NCI-H524 treated with DMSO at 0.1 percent for 48 hours (cell line): ENCODE measurements at regions not wholly inside any gene's neighbourhood (a gene's known extent, or its start where the extent isn't known, plus 50 kb on each side); places are given as distances from the start of the nearest gene placed in this dataset.
"Not testable (repeated sequence)": the region's sequence is repeated elsewhere in the genome, so short reads cannot be mapped to it uniquely, and the experiment has no call there.

Source experiments
- DNase-seq: peaks from one replicate; lab custom pipeline; 2025; lab: John Stamatoyannopoulos, UW

DNA sequence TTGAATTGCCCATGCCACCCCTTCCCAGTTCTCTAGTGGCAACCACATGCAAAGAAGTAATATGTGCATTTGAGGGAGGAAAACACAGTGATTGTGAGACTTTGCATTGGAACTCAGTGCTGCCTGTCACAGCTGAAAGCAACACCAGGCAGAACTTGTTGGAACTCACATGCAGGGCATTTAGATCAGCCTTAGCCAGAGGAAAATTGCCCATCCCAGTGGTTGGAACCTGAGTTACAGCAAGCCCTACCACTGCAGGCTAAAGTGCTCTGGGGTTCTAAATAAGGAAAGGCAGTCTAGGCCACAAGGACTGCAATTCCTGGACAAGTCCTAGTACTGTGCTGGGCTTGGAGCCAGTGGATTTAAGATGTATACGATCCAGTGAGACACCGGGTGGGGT lies 245.3 kb upstream of the UFL1 start:
- no peak for DNase-seq

DNA sequence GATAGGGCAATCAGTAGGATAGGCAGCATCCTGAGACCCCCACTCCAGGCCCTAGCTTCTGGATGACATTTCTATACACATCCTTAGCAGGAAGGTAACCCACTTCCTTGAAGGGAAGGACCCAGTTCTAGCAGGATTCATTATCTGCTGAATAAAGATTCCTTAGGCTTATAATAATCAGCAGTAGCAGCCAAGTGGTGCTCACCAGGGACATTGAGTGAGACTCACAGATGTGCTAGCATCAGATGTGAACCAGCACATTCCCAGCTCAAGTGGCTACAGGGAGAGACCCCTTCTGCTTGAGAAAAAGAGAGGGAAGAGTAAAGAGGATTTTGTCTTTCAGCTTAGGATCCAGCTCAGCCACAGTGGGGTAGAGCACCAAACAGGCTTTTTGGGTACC lies 244.8 kb upstream of the UFL1 start:
- DNase-seq: peak; percentile 38

DNA sequence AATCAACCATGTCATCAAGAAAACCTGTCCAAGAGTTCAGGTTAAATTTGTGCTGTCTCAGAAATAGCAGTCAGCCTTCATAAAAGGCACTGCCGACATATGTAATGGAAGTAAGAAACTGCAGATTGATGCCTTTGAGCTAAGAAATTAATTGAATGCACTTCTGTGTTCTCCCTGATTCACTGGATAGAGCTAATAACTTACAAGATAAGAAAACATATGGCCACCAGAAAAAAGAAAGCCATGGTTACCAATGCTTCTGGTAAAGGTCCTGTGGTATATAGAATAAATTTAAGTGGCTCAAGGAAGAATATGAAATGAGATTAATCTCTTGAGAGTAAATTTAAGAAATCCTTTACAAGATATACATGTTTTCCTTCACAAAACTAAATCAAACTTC lies 242.5 kb upstream of the UFL1 start:
- no peak for DNase-seq

DNA sequence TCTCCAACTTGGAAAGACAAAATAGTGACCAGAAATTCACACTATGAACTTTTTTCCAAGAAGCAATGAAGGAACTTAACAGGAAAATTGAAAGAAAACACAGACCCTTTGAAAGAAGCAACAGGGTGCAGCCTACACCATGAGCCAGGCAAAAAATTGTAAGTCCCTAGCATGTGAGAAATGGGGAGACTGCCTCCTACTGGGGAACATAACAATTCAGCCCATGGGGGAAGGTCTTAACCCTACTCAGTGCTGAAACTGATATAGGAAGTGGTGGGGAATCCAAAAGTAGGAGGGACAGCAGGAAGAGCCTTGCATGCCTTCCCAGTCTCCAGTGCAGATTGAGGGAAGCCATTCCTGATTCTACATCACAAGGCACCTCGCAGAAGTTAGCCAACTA lies 235.1 kb upstream of the UFL1 start:
- no peak for DNase-seq

DNA sequence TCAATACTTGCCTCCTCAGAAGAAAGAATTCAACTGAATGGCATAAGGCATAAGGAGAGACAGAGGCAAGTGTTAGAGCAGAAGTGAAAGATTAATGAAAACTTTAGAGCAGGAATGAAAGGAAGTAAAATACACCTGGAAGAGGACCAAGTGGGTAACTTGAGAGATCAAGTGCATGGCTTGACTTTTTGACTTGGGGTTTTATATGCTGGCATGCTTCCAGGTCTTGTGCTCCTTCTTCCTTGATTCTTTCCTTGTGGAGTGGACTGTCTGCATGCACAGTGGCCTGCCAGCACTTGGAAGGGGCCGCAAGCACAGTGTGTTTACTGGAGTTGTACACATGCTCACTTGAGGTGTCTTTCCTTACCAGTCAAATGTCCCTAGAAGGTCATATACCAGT lies 222.1 kb upstream of the UFL1 start:
- DNase-seq: no peak

DNA sequence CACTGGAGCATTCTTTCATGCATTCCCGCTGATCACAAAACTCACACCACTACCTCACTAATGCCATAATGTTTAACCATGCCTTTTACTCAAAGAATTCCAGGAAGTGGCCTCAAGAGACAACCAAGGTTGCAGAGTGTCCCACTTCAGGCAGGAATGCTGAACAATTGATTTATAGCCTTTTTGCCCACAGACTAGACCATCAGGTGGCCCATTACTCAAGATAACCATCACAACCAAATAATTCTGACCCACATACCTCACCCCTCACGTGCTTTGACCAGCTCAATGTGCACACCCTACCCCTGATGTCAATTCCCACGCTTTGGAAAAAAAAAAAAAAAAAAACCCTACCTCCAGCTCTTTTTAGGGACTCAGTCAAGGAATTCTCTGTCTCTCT lies 220.6 kb upstream of the UFL1 start:
- no peak for DNase-seq

DNA sequence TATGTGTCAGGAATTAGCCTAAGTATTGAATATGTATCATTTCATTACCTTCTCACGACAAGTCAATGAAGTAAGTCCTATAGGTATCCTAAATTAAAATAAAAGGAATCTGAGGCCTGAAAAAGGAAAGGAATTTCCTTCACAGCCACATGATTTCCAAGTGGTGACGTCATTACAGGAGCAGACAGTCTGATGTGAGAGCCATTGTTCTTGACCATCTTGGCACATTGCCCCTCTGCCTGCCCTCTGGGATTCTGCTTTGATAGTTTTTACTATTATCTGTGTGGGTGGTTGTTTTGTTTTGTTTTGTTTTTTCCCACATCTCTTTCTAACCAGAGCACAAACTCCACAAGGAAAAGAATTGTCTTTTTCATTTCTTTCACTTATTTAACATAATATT lies 219.8 kb upstream of the UFL1 start:
- no peak for DNase-seq

DNA sequence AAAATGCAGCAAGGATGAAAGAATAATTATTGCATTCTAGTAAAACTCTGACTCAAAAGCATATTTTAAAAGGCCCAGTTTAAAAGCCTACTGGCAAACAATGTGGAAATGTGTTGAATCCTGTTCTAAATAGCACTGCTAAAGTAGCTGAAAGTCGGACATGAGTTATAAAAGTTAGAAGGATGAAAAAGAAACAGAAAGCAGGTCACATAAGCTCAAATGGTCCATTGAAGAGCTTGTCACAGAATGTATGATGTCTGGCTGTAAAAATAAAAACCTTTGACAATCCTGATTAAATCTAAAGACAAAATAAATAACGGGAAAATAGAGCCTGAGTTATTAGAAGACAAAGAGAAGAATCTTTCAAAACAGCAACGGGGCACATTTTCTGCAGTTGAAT lies 218.6 kb upstream of the UFL1 start:
- no peak for DNase-seq

DNA sequence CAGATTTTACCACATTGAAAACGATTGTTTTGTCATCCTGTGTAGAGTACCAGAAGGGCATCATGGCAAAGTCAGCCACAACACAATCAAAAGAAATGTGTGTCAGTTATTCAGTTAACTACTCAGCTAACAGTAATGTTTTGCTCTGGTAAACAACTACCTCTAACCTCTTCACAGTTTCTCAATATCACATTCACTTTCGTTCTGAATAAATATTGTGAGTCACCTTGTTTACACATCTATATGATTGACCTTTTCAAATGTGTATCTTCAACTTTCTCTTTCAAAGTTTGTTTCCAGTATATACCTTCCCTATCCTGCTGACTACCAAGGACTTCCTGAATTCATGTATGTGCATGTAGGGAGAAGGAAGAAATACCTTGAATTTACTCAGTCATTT lies 216.6 kb upstream of the UFL1 start:
- DNase-seq: no peak

DNA sequence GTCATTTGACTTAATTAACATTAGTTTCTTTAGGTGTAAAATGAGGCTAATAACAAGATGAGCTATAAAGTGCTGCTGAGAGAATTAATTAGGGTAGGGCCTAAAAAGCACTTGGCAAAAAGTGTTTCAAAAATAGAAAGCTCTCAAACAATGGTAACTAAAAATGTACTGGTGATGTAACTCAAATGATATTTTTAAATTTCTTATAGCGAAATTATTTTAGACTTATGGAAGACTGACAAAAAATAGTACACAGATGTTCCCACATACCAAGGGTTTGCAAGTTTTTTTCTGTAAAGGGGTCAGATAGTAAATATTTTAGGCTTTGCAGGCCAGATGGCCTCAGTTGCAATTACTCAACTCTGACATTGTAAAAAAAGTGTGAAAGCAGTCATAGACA lies 190.7 kb upstream of the UFL1 start:
- DNase-seq: no peak

DNA sequence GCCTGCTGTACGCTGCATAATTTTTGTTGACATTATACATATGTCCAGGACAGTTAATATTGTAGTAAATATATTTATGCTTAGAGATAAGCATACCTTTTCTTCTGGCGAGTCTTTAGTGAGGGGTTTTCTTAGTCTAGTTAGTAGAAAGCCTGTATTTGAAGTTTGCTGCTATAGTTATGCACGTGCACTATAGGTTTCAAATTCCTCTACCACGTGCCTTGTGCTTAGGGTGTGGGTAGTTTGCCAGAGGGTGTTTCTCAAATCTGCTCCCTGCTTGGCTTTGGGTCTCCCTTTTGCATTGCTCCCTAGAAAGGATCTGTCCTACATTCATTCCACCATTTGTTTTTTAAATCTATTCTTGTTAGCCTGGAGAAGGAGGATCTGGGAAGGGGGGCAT lies 181.4 kb upstream of the UFL1 start:
- no peak for DNase-seq

DNA sequence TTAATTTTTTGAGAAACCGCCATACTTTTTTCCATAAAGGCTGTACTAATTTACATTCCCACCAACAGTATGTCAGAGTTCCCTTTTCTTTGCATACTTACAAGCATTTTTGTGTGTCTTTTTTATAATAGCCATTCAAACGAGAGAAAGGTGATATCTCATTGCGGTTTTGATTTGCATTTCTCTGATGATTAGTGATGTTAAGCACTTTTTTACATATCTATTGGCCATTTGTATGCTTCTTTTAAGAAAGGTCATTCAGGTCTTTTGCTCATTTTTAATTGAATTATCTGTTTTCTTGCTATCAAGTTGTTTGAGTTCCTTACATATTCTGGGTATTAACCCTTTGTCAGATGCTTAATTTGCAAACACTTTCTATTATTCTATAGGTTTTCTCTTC lies 176.1 kb upstream of the UFL1 start:
- no peak for DNase-seq

DNA sequence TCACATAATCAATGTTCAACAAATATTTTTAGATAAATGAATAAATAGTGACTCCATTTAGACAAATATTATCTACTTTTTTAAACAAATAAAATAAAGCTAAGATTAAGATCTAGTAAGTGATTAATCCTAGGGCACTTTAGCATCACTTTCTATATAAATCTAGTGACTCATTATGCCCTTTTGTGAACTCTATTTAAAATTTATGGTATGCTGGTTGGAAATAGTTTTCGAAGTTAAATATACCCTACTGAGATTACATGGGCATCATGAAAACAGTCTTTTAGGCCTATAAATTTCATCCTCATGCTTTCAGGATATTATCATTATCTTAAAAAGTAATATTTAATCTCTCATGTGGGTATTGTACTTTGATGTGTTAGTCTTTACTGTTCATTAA lies 140.4 kb upstream of the UFL1 start:
- DNase-seq: no peak

DNA sequence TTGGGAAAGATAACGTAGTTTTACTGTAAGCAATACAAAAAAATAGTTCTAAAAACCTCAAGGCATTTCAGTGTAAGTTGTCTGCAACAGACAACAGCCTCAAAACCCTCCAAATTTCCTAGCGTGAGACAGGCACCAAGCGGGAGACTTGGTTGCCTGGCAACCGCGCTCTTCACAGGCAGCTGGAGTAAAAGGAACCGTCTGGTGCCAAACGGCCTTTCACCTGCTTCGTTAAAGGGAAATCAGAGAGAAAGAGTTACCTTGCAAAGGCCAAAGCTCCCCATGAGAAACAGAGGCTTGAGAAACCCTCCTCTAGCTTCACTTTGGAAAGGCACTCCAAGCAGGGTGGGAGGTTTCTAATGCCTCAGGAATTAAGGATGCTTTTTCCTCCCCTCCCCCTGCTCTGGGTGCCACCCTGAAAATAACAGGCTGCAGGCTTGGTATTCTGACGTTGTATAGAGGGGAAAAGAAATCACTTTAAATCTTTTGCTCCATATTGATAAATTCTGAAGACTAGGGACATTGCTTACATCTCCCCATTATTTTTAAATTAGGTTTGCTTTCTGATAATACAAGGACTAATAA lies 129.7 kb upstream of the UFL1 start:
- DNase-seq: peak; percentile 80

DNA sequence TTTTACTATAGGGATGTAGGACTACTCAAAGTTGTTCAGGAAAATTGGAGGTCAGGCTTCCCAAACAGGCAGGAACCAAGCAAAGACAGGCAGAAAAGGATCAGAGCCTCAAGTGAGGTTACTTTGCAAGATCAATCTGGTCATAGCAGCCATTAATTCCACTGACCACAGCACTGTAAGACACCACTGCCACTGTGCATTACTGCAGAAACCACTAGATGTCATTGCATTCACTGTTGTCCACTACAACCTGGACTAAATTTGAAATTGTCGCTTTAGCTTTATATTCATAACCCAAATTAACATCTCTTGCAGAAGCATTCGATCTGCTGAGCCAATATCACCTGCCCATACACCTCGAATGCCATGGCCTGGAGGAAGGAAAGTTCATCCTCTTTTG lies 126.9 kb upstream of the UFL1 start:
- peak; percentile 13 for DNase-seq

DNA sequence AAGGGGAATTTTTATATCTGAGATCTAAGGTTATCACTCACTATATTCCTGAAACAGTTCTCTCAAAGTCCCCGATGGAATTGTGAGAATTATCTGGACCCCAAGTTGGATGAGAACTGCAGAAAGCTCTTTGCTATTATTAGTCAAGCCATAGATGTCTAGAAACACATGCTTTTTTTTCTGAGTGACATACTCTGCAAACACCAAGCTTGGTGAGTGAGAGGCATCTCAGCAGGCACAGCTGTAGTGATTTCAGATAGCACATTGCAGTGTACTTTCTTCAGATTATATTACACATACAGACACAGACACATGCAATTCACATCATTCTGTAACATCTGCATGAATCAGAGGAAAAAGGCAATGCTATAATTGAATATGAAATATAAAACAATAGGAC lies 111.1 kb upstream of the UFL1 start:
- DNase-seq: no peak

DNA sequence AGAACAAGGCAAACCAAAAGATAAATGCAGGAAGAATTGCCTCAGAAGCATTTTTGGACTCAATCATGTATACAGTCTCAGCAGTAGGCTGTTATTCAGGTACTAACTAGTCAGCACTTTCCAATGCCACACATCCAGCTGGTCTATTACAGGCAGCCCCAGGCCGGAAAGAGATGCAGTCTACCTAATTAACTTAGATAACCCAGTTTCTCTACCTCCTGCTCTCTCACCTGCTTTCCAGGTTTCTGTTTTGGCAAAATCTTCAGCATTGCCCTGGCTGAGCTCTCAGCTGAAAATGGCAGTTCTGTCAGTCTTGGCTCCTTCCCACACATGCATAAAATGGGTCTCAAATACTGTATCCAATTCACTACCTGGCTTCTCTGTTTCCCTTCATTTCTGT lies 101.3 kb upstream of the UFL1 start:
- no peak for DNase-seq

DNA sequence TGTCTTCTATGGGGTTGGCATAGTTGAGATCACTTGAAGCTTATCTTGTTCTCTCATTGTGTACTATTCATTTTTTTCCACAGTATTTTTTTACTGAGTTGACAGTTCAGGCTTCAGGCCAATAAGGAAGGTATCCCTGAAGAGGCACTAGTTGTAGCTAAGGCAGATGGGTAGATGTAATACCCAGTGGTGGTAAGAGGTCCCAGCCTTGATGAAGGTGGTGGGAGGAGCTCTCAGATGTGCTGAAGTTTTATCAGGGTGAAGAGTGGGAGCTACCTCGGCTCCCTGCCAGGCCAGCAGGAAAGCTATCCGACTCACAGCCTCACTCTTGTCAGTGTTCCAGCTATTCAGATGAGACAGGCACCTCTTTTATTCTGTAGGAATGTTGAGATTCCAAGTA lies 87.7 kb upstream of the UFL1 start:
- DNase-seq: no peak

DNA sequence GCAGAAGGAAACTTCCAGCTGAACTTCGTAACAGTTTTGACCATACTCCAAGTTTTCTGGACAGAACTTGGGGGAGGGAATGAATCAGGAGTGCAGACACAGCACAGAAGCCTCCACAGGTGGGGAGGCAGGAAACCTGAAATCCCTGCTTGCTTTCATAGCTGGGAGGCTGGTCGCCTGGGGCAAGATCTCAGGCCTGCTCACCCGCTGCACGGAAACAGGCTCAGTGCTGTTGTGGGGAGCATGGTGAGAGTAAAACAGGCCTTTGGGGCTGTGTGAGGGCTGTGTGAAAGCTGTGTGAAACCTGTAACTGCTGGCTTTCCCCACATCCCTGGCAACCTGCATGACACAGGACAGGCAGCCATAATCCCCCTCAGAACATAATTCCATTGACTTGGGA lies 85.2 kb upstream of the UFL1 start:
- DNase-seq: no peak

DNA sequence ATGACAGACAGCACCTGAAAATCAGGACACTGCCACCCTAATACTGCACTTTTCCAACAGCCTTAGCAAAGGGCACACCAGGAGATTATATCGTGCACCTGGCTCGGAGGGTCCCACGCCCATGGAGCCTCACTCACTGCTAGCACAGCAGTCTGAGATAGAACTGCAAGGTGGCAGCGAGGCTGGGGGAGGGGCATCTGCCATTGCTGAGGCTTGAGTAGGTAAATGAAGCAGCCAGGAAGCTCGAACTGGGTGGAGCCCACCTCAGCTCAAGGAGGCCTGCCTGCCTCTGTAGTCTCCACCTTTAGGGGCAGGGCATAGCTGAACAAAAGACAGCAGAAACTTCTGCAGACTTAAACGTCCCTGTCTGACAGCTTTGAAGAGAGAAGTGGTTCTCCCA lies 84.4 kb upstream of the UFL1 start:
- not testable (repeated sequence) for DNase-seq

DNA sequence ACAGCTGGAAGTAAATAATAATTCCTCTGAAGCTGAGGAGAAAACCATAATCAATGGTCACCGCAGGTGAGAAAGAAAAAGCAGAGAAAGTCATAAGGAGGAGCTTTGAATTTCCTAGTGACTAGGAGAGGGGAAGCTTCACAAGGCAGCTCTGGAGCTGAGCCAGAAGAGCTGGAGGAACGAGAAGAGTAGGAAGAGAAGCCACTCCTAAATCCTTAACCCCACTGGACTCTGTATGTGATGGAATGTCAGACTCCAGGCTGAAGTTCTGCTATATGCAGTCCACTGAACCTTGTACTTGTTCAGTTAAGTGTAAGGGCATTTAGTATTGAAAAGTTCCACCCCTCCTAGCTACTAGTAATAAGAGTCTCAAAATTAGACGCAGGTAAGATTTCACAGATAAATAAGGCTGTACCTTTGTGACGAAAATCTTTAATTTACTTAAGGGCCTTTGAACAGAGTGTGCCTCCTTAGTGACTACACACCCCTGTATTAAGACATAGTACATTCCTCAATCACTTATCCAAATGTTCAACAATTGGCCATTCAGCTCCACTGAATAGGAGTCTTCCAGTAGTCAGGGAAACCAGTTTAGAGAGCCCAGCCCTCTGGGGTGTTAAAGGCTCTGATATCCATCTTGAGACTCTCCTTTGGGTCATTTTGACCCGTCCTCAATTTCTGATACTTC lies 71.4 kb upstream of the UFL1 start:
- no peak for DNase-seq

DNA sequence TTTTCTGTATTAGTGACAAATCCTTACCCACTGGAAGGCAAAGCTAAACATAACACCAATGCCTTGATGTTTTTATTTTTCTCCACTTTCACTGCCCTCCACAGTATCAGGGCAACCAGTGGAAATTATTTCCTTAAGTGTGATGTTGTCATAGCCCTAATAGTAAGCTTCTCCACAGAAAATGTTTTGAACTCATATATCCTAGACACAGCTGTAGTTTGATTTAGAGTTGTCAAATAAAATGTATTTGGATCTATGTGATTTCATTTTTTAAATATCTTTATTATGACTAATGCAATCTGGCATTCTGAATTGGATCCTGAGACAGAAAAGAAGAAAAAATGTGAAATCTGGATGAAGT lies 70.9 kb upstream of the UFL1 start:
- no peak for DNase-seq

DNA sequence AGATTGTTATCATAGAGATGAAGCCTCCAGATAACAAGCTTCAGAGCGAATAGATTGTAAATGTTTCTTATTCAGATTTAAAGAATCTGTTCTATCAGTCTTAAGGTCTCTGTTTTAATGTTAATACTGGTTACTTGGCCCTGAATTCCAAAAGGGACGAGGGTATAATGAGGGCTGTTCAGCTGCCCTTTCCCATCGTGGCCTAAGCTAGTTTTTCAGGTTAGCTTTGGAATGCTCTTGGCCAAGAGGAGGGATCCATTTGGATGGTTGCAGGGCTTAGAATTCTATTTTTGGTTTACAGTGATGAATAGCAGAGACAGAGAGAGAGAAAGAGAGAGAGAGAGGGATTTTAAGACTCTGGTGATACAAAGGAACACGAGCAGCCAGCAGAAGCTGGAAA lies 62.8 kb upstream of the UFL1 start:
- no peak for DNase-seq

DNA sequence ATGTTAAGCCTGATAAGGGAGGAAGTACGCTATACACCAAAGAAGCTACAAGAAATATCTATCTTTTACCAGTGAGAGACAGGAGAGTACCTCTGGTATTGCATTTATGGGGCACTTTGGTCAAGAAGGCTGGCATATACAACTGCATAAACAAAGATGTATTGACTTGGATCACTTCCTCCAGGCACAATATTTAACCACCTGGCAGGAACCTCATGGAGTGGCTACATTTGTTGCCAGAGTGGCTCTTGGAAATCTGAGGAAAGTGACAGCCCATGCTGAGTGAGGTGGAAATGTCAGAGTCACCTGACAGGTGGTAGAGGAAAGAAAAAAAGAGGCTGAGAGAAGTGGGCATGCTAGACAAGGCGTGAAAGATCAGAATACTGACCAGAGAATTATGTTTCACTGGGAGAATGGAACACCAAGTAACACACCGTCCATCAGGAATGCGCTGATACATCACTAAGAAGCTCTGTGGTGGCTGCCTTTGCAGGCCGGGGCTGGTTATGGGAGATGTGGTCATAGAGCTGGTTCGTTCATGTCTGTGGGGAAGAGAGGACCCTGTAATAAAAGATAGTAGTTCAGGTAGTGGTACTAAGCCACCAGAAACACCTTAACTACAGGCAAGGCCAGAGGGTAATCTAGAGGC lies 61.4 kb upstream of the UFL1 start:
- no peak for DNase-seq
